ENCODE measurements at regions not wholly inside any gene's neighbourhood (a gene's known extent, or its start where the extent isn't known, plus 50 kb on each side); places are given as distances from the start of the nearest gene placed in this dataset.

DNA sequence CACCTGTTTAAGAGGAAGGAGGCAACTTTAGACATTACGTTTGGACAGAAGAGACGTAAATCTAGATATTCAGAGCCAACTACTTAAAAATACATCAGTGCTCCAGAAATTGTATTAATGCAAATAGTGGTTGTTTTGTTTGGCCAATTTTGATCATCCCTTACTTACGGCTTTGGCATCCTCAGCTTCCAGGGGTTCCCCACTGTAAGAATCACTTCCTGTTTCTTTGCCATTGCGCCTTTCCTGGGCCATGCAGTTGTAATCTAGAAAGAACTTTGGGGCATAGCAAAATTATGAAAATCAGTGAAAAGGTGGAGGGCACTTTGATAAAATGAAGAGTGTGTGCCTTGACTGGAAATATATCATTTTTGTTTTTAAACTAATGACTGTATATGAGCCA, 537.2 kb upstream of the TLE4 start:
- TF ChIP-seq, protein P1, sequence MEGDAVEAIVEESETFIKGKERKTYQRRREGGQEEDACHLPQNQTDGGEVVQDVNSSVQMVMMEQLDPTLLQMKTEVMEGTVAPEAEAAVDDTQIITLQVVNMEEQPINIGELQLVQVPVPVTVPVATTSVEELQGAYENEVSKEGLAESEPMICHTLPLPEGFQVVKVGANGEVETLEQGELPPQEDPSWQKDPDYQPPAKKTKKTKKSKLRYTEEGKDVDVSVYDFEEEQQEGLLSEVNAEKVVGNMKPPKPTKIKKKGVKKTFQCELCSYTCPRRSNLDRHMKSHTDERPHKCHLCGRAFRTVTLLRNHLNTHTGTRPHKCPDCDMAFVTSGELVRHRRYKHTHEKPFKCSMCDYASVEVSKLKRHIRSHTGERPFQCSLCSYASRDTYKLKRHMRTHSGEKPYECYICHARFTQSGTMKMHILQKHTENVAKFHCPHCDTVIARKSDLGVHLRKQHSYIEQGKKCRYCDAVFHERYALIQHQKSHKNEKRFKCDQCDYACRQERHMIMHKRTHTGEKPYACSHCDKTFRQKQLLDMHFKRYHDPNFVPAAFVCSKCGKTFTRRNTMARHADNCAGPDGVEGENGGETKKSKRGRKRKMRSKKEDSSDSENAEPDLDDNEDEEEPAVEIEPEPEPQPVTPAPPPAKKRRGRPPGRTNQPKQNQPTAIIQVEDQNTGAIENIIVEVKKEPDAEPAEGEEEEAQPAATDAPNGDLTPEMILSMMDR (IDR thresholded peaks at IDR 0.05; ENCODE audit: insufficient read depth, low read depth, low read length), result no peak
- no peak for TF ChIP-seq EZH2 (IDR thresholded peaks at IDR 0.05; ENCODE audit: insufficient read depth, low read length)

Data from astrocyte (in vitro differentiated cells and primary cell).